GM23338 (cell line): ENCODE measurements at regions not wholly inside any gene's neighbourhood (a gene's known extent, or its start where the extent isn't known, plus 50 kb on each side); places are given as distances from the start of the nearest gene placed in this dataset.

Experiments used
- ATAC-seq: fragments of 200-7000 bp; cut with Tn5 transposase; 3 replicates; pipeline ENCODE4 v1.9.1; 2020
- DNase-seq: peaks from one replicate; pipeline ENCODE4 v3.0.0-alpha.2; 2015; ENCODE audit warnings: low spot score
- H2AFZ ChIP-seq: fragments of 200-600 bp; sonication (generic); 2 replicates; pipeline ENCODE4 v1.8.0; 2016; ENCODE audit warnings: antibody characterized with exemption, mild to moderate bottlenecking, moderate library complexity
- H3F3A ChIP-seq: fragments of 200-600 bp; sonication (generic); replicated peaks from 2 replicates; pipeline ENCODE4 v1.8.0; 2017; ENCODE audit warnings: antibody characterized with exemption, mixed run types, low read depth
- H3K27ac ChIP-seq: fragments of 200-600 bp; sonication (generic); 2 replicates; pipeline ENCODE4 v1.6.1; 2016; ENCODE audit warnings: low read depth
- H3K27me3 ChIP-seq: fragments of 200-600 bp; sonication (generic); 2 replicates; pipeline ENCODE4 v1.8.0; 2016; ENCODE audit warnings: mild to moderate bottlenecking, mixed run types, moderate library complexity; ENCODE audit not compliant: insufficient read depth
- H3K36me3 ChIP-seq: fragments of 200-600 bp; sonication (generic); 2 replicates; pipeline ENCODE4 v1.8.0; 2016; ENCODE audit warnings: mild to moderate bottlenecking; ENCODE audit not compliant: insufficient read depth
- H3K4me1 ChIP-seq: fragments of 200-600 bp; sonication (generic); 2 replicates; pipeline ENCODE4 v1.8.0; 2016; ENCODE audit warnings: mild to moderate bottlenecking, moderate library complexity; ENCODE audit not compliant: insufficient read depth
- H3K4me2 ChIP-seq: fragments of 200-600 bp; sonication (generic); 2 replicates; pipeline ENCODE4 v1.7.1; 2017; ENCODE audit warnings: mixed run types
- H3K4me3 ChIP-seq: fragments of 200-600 bp; sonication (generic); 2 replicates; pipeline ENCODE4 v1.6.1; 2016; ENCODE audit warnings: mixed run types
- H3K79me2 ChIP-seq: fragments of 200-600 bp; sonication (generic); replicated peaks from 2 replicates; pipeline ENCODE4 v1.8.0; 2017; ENCODE audit warnings: mild to moderate bottlenecking; ENCODE audit not compliant: insufficient read depth
- H3K9me2 ChIP-seq: fragments of 200-600 bp; sonication (generic); 2 replicates; pipeline ENCODE4 v1.8.0; 2017; ENCODE audit not compliant: insufficient read depth
- H4K20me1 ChIP-seq: fragments of 200-600 bp; sonication (generic); replicated peaks from 2 replicates; pipeline ENCODE4 v1.8.0; 2017; ENCODE audit warnings: mild to moderate bottlenecking; ENCODE audit not compliant: insufficient read depth
- H3K27ac Mint-ChIP-seq: 2 replicates; pipeline ENCODE4 v1.8.0; 2020; ENCODE audit warnings: inconsistent platforms, mild to moderate bottlenecking, moderate library complexity, mixed read lengths
- H3K27me3 Mint-ChIP-seq: 3 replicates; pipeline ENCODE4 v1.8.0; 2022; ENCODE audit warnings: low read depth, mild to moderate bottlenecking, moderate library complexity, mixed read lengths, inconsistent platforms; ENCODE audit not compliant: insufficient read depth, poor library complexity
- H3K36me3 Mint-ChIP-seq: 3 replicates; pipeline ENCODE4 v1.8.0; 2021; ENCODE audit warnings: low read depth, mild to moderate bottlenecking, inconsistent platforms, moderate library complexity, mixed read lengths
- H3K4me1 Mint-ChIP-seq: 3 replicates; pipeline ENCODE4 v1.8.0; 2020; ENCODE audit warnings: mild to moderate bottlenecking, inconsistent platforms, mixed read lengths
- H3K4me3 Mint-ChIP-seq: 3 replicates; pipeline ENCODE4 v1.8.0; 2021; ENCODE audit warnings: moderate library complexity, mild to moderate bottlenecking, inconsistent platforms, mixed read lengths
- H3K9me3 Mint-ChIP-seq: 3 replicates; pipeline ENCODE4 v1.8.0; 2020; ENCODE audit warnings: moderate library complexity, mild to moderate bottlenecking, inconsistent platforms, mixed read lengths
- CTCF ChIP-seq, 2 experiments: fragments of 200-600 bp in 1 of 2; sonication (generic) in 1 of 2; conservative IDR thresholded peaks; 2 replicates each; pipeline versions ENCODE4 v1.5.1 to v1.6.1; 2016 to 2017; ENCODE audit warnings: antibody characterized with exemption in 2 of 2, low read depth in 2 of 2, mild to moderate bottlenecking in 2 of 2, moderate library complexity in 1 of 2
- ETS1 ChIP-seq: IDR thresholded peaks from 2 replicates; pipeline ENCODE4 v1.6.1; 2016; ENCODE audit warnings: antibody characterized with exemption
- EZH2 ChIP-seq: fragments of 200-600 bp; sonication (generic); IDR thresholded peaks from one replicate; pipeline ENCODE4 v1.8.0; 2017; ENCODE audit warnings: antibody characterized with exemption, mild to moderate bottlenecking, low read depth; ENCODE audit not compliant: unreplicated experiment
- EZH2phosphoT487 ChIP-seq: fragments of 200-600 bp; sonication (generic); IDR thresholded peaks from one replicate; pipeline ENCODE4 v1.8.1; 2018; ENCODE audit warnings: antibody characterized with exemption; ENCODE audit not compliant: unreplicated experiment
- NANOG ChIP-seq: IDR thresholded peaks from 2 replicates; pipeline ENCODE4 v1.6.1; 2016; ENCODE audit warnings: antibody characterized with exemption, borderline replicate concordance
- POLR2AphosphoS5 ChIP-seq: IDR thresholded peaks from 2 replicates; pipeline ENCODE4 v1.6.1; 2016; ENCODE audit warnings: antibody characterized with exemption, low read depth
- REST ChIP-seq: IDR thresholded peaks from one replicate; pipeline ENCODE4 v1.6.1; 2018; ENCODE audit warnings: antibody characterized with exemption; ENCODE audit not compliant: unreplicated experiment
- STAT1 ChIP-seq: IDR thresholded peaks from one replicate; pipeline ENCODE4 v1.6.1; 2016; ENCODE audit warnings: antibody characterized with exemption; ENCODE audit not compliant: unreplicated experiment
- ZNF331 ChIP-seq: fragments of 250-450 bp; sonication (Bioruptor Pico); IDR thresholded peaks from 2 replicates; pipeline ENCODE4 v1.5.0; 2020; ENCODE audit warnings: low read depth, mild to moderate bottlenecking, moderate library complexity
- ZNF462 ChIP-seq: fragments of 250-450 bp; sonication (Bioruptor Pico); IDR thresholded peaks from 2 replicates; pipeline ENCODE4 v1.5.0; 2020; ENCODE audit warnings: mild to moderate bottlenecking, moderate library complexity

- Histone ChIP-seq H3K27ac (no peak overlapping the region), H3K4me3 (no peak overlapping the region), H3K79me2 (no peaks in the 10 kb centered on the region), H3K4me2 (no peak overlapping the region), H3K36me3 (no peaks in the 10 kb centered on the region), H3F3A (no peaks in the 10 kb centered on the region), H3K27me3 (no peaks in the 10 kb centered on the region), H3K4me1 (no peaks in the 10 kb centered on the region), H3K9me2 (peaks cover 5% of the 10 kb centered on the region; the same call in 1 of the 2 replicates), H2AFZ (no peak overlapping the region), H4K20me1 (no peaks in the 10 kb centered on the region)
- TF ChIP-seq NANOG (no peak), EZH2phosphoT487 (no peak)
- no peak overlapping the region for H3K4me3 Mint-ChIP-seq
- H3K4me1 Mint-ChIP-seq, result peaks cover 5% of the 10 kb centered on the region; the same call in 2 of the 3 replicates
- no peaks in the 10 kb centered on the region for H3K9me3 Mint-ChIP-seq
- ATAC-seq (no peak), DNase-seq (no peak)
- H3K27me3 Mint-ChIP-seq, result no peaks in the 10 kb centered on the region
- H3K36me3 Mint-ChIP-seq, result no peaks in the 10 kb centered on the region
- H3K27ac Mint-ChIP-seq, result no peak overlapping the region
These were observed 439.0 kb downstream of the ZSWIM6 start for GRCh38 chr5:61771062-61771461.

GRCh38 chr5:61771808-61772207, 439.8 kb downstream of the ZSWIM6 start:
- H3K27ac ChIP-seq, result no peak overlapping the region
- no peaks in the 10 kb centered on the region for H3K36me3 ChIP-seq
- H2AFZ ChIP-seq, result no peak overlapping the region
- no peaks in the 10 kb centered on the region for H3K36me3 Mint-ChIP-seq
- H3F3A ChIP-seq, result no peaks in the 10 kb centered on the region
- DNase-seq (no peak), ATAC-seq (no peak)
- no peaks in the 10 kb centered on the region for H3K79me2 ChIP-seq
- no peaks in the 10 kb centered on the region for H3K4me1 ChIP-seq
- no peaks in the 10 kb centered on the region for H3K27me3 ChIP-seq
- peaks cover 5% of the 10 kb centered on the region; the same call in 2 of the 3 replicates for H3K4me1 Mint-ChIP-seq
- no peaks in the 10 kb centered on the region for H3K27me3 Mint-ChIP-seq
- H3K9me2 ChIP-seq, result peaks cover 5% of the 10 kb centered on the region; the same call in 1 of the 2 replicates
- H3K9me3 Mint-ChIP-seq, result no peaks in the 10 kb centered on the region
- H3K4me3 Mint-ChIP-seq, result no peak overlapping the region
- H4K20me1 ChIP-seq, result no peaks in the 10 kb centered on the region
- no peak overlapping the region for H3K27ac Mint-ChIP-seq
- no peak overlapping the region for H3K4me3 ChIP-seq
- no peak overlapping the region for H3K4me2 ChIP-seq
- no peak for TF ChIP-seq ETS1
- TF ChIP-seq ZNF331, result no peak
- no peak for TF ChIP-seq NANOG
- TF ChIP-seq ZNF462 (CRISPR knock-in tag), result no peak
- TF ChIP-seq CTCF (conservative IDR thresholded peaks at IDR 0.05; ENCODE audit: low read depth in 2 of 2), result no peak
- TF ChIP-seq STAT1, result no peak
- no peak for TF ChIP-seq POLR2AphosphoS5
- no peak for TF ChIP-seq EZH2
- TF ChIP-seq REST, result no peak
